ENCODE measurements at regions not wholly inside any gene's neighbourhood (a gene's known extent, or its start where the extent isn't known, plus 50 kb on each side); places are given as distances from the start of the nearest gene placed in this dataset.
"Not testable (repeated sequence)": the region's sequence is repeated elsewhere in the genome, so short reads cannot be mapped to it uniquely, and the experiment has no call there.

DNA sequence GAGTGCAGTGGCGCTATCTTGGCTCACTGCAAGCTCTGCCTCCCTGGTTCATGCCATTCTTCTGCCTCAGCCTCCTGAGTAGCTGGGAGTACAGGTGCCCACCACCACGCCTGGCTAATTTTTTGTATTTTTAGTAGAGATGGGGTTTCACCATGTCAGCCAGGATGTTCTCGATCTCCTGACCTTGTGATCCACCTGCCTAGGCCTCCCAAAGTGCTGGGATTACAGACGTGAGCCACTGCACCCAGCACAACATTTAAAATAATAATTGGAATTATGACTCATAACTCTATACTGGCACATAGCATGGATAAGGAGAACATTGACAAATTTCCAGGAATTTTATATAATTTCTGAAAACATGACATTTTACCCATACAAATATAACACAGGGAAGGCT, 54.2 kb downstream of the DBET start:
- intact Hi-C loops (cut with DNase I); DNase-seq (ENCODE audit: low spot score): not testable (repeated sequence)

GRCh38 chr4:190119474-190119873, 54.1 kb upstream of the DUX4 start:
- DNase-seq (ENCODE audit: low spot score); intact Hi-C loops (cut with DNase I): not testable (repeated sequence)

DNA sequence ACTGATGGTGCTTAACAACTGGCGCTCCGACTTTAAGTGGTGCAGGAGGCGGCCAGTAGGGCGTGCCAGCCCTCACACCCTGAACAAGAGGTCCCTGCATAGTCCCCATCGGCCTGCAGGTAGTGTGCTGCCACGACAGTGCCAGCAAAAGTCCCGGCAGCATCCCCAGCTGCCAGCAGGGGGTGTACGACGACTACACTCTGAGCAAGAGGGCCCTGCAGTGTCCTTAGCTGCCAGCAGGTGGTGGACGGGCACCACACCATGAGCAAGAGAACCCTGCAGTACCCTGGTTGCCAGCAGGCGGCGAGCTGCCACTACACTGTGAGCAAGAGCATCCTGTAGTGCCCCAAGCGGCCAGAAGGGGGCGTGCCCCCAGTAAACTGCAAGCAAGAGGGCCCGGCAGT, 53.5 kb upstream of the DUX4 start:
- intact Hi-C loops (cut with DNase I); DNase-seq (ENCODE audit: low spot score): not testable (repeated sequence)

GRCh38 chr4:190120537-190121001, 53.0 kb upstream of the DUX4 start:
- peak; percentile 38 for DNase-seq (ENCODE audit: low spot score)
- intact Hi-C loops (cut with DNase I): not testable (repeated sequence)

- intact Hi-C loops (cut with DNase I); DNase-seq (ENCODE audit: low spot score): not testable (repeated sequence)
Measured at GRCh38 chr4:190121076-190121671, 52.4 kb upstream of the DUX4 start.

DNA sequence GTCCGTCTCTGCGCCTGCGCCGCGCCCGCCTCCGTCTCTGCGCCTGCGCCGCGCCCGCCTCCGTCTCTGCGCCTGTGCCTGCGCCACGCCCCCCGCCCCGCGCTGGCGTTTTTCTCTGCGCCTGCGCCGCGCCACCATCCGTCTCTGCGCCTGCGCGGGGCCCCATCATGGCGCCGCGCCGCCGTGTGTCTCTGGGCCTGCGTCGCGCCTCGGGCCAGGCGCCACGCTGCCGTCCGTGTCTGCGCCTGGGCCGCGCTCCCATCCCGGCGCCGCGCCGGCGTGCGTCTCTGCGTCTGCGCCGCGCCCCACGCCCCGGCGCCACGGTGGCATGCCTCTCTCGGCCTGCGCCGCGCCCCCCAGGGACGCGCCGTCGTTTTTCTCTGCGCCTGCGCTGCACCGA, 51.8 kb upstream of the DUX4 start:
- peak; percentile 50 for DNase-seq (ENCODE audit: low spot score)
- intact Hi-C loops (cut with DNase I): no loop called here

GRCh38 chr4:190122161-190123142, 51.1 kb upstream of the DUX4 start:
- peak; percentile 36 for DNase-seq (ENCODE audit: low spot score)
- intact Hi-C loops (cut with DNase I): not testable (repeated sequence)

All from cardiac septum (tissue), 1 donor.